Dedifferentiated amniotic fluid mesenchymal stem cell (primary cell): ENCODE measurements at regions not wholly inside any gene's neighbourhood (a gene's known extent, or its start where the extent isn't known, plus 50 kb on each side); places are given as distances from the start of the nearest gene placed in this dataset.

Source experiments
- DNase-seq: peaks from one replicate; pipeline ENCODE4 v3.0.0-alpha.2; 2016; ENCODE audit errors: extremely low spot score

DNA sequence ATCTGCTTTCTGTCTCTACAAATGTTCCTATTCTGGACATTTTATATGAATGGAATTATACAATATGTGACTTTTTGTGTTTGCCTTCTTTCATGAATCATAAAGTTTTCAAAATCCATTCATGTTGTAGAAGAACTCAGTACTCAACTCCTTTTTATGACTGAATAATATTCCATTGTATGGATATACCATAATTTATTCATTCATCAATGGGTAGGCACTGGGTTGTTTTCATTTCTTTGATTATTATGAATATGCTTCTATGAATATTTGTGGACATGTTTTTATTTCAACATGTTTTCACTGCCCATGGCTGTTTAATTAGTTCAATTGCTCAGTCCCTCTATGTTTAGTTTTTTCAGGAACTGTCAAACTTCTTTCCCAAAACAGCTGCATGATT lies 76.5 kb upstream of the GTSF1L start:
- no peak for DNase-seq

GRCh38 chr20:43800186-43800585 lies 73.4 kb upstream of the GTSF1L start:
- DNase-seq = no peak

- no peak for DNase-seq
Measured at GRCh38 chr20:43799741-43800140, 72.9 kb upstream of the GTSF1L start.

GRCh38 chr20:43799150-43799711 lies 72.4 kb upstream of the GTSF1L start:
- no peak for DNase-seq

- no peak for DNase-seq
Measured at GRCh38 chr20:43798291-43799149, 71.7 kb upstream of the GTSF1L start.

- no peak for DNase-seq
Measured at GRCh38 chr20:43794326-43794725, 67.5 kb upstream of the GTSF1L start.

- no peak for DNase-seq
Measured at GRCh38 chr20:43789593-43789992, 62.8 kb upstream of the GTSF1L start.

GRCh38 chr20:43787937-43788336 lies 61.1 kb upstream of the GTSF1L start:
- DNase-seq = no peak

GRCh38 chr20:43786885-43787284 lies 60.1 kb upstream of the GTSF1L start:
- no peak for DNase-seq

DNA sequence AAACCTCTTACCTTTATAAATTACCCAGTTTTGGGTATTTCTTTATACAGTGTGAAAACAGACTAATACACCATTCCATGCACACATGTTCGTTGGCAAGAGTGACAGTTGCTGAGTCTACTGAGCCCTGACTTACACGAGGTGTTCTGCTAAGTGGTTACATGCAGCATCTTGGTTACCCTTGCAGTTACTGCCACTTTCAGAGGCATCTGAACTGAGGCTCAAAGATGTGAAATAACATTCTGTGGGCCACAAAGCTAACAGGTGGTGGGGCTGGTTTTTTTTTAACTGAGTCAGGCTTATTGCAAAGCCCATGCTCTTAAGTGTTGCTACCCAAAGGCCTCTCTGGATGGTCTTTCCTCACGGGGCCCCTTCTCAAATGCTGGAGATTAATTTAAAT lies 54.4 kb upstream of the GTSF1L start:
- no peak for DNase-seq

GRCh38 chr20:43778375-43778774 lies 51.6 kb upstream of the GTSF1L start:
- DNase-seq = no peak

DNA sequence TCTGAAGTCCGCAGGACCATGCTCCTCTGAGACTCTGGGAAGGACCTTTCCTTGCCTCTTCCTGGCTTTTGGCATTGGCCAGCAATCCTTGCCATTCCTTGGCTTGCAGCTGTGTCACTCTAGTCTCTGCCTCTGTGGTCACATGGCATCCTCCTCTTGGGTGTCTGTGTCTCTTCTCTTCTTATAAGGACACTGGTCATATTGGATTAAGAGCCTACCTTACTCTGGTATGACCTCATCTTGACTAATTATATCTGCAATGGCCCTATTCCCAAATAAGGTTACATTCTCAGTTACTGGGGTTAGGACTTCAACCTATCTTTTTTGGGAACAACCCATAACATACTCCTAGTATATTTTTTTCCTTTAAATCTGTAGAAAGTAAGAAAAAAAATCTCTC lies 49.9 kb upstream of the GTSF1L start:
- no peak for DNase-seq
